ENCODE measurements at regions not wholly inside any gene's neighbourhood (a gene's known extent, or its start where the extent isn't known, plus 50 kb on each side); places are given as distances from the start of the nearest gene placed in this dataset.

- no peak for DNase-seq (ENCODE audit: low read depth)
These were observed 304.1 kb downstream of the MCTP2 start for GRCh38 chr15:94535298-94536048.

GRCh38 chr15:94536549-94536948, 305.2 kb downstream of the MCTP2 start:
- no peak for DNase-seq (ENCODE audit: low read depth)

- no peak for DNase-seq (ENCODE audit: low read depth)
These were observed 306.9 kb downstream of the MCTP2 start for GRCh38 chr15:94538280-94538679.

- no peak for DNase-seq (ENCODE audit: low read depth)
These were observed 311.0 kb downstream of the MCTP2 start for GRCh38 chr15:94542391-94542790.

- no peak for DNase-seq (ENCODE audit: low read depth)
These were observed 315.4 kb downstream of the MCTP2 start for GRCh38 chr15:94546808-94547207.

- no peak for DNase-seq (ENCODE audit: low read depth)
These were observed 316.4 kb downstream of the MCTP2 start for GRCh38 chr15:94547711-94548110.

GRCh38 chr15:94555841-94556519, 324.6 kb downstream of the MCTP2 start:
- no peak for DNase-seq (ENCODE audit: low read depth)

- DNase-seq (ENCODE audit: low read depth) = no peak
These were observed 329.8 kb downstream of the MCTP2 start for GRCh38 chr15:94561036-94561689.

GRCh38 chr15:94563456-94563855, 332.1 kb downstream of the MCTP2 start:
- DNase-seq (ENCODE audit: low read depth) = no peak

GRCh38 chr15:94576889-94577533, 345.6 kb downstream of the MCTP2 start:
- DNase-seq (ENCODE audit: low read depth) = no peak

GRCh38 chr15:94579286-94579685, 347.9 kb downstream of the MCTP2 start:
- DNase-seq (ENCODE audit: low read depth) = no peak

GRCh38 chr15:94580211-94580885, 349.0 kb downstream of the MCTP2 start:
- no peak for DNase-seq (ENCODE audit: low read depth)

- DNase-seq (ENCODE audit: low read depth) = no peak
These were observed 351.0 kb downstream of the MCTP2 start for GRCh38 chr15:94582368-94582767.

GRCh38 chr15:94584833-94585244, 353.5 kb downstream of the MCTP2 start:
- DNase-seq (ENCODE audit: low read depth) = peak; percentile 48

GRCh38 chr15:94586099-94586498, 354.7 kb downstream of the MCTP2 start:
- DNase-seq (ENCODE audit: low read depth) = no peak

- no peak for DNase-seq (ENCODE audit: low read depth)
These were observed 355.8 kb downstream of the MCTP2 start for GRCh38 chr15:94587113-94587512.

GRCh38 chr15:94588993-94589392, 357.6 kb downstream of the MCTP2 start:
- no peak for DNase-seq (ENCODE audit: low read depth)

GRCh38 chr15:94592495-94592894, 361.1 kb downstream of the MCTP2 start:
- no peak for DNase-seq (ENCODE audit: low read depth)

- DNase-seq (ENCODE audit: low read depth) = no peak
These were observed 365.3 kb downstream of the MCTP2 start for GRCh38 chr15:94596707-94597106.

- no peak for DNase-seq (ENCODE audit: low read depth)
These were observed 369.1 kb downstream of the MCTP2 start for GRCh38 chr15:94600505-94600904.

- DNase-seq (ENCODE audit: low read depth) = no peak
These were observed 371.6 kb downstream of the MCTP2 start for GRCh38 chr15:94602754-94603470.

All from activated T-cell treated with anti-CD3 and anti-CD28 coated beads for 48 hours (primary cell).